Hematopoietic multipotent progenitor cell treated with erythropoietin and hydrocortisone succinate and interleukin-3 and kit ligand, for 8 days (in vitro differentiated cells): ENCODE measurements at regions not wholly inside any gene's neighbourhood (a gene's known extent, or its start where the extent isn't known, plus 50 kb on each side); places are given as distances from the start of the nearest gene placed in this dataset.
"Not testable (repeated sequence)": the region's sequence is repeated elsewhere in the genome, so short reads cannot be mapped to it uniquely, and the experiment has no call there.

Source experiments
- DNase-seq: peaks from one replicate; pipeline ENCODE4 v3.0.0-alpha.2; 2015

DNA sequence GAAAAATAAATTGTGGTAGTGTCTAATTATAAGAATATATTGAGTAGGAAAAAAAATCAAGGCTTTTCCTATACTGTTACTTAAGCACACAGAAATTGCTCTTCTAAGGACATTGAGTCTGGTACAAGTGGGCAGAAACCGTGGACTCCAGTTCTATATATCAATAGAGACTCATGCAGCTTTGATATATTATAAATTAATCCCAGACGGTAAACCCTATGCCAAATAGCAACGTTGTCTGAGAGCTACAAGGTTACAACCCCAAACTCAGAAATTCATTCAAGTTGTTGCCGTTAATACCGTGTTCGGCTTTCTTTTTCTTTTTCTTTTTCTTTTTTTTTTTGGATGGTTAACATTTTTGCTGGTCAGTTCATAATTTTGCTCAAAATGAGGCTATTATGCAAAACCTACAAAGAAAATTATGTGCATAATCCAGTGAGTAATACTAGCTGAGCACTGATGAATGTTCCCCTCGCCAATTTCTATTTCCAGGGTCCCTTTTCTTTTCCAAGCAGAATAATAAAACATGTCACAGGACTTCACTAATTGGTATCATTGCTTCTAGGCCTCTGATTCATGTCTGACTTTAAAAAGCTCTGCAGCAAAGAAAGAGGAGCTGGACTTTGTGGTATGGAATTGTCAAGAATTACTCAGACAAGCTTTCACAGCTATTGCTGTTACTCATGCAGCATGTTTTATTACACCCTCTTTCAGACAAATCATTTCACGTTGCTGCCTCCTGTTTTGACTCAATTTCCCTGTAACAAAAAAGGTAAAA is 737.7 kb downstream of the NLGN4X start:
- DNase-seq: no peak

DNA sequence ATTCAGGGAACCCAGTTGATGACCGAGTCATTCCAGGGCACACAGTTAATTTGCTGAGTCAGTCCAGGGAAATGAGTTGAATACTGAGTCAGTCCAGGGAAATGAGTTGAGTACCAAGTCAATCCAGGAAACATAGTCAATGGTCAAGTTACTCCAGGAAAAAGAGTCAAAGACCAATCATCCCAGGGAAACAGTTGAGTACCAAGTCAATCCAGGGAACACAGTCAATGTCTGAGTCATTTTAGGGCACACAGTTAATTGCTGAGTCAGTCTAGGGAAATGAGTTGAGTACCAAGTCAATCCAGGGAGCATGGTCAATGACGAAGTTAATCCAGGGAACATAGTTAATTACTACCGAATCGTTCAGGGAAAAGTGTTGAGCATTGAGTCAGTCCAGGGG is 754.4 kb downstream of the NLGN4X start:
- DNase-seq: no peak

DNA sequence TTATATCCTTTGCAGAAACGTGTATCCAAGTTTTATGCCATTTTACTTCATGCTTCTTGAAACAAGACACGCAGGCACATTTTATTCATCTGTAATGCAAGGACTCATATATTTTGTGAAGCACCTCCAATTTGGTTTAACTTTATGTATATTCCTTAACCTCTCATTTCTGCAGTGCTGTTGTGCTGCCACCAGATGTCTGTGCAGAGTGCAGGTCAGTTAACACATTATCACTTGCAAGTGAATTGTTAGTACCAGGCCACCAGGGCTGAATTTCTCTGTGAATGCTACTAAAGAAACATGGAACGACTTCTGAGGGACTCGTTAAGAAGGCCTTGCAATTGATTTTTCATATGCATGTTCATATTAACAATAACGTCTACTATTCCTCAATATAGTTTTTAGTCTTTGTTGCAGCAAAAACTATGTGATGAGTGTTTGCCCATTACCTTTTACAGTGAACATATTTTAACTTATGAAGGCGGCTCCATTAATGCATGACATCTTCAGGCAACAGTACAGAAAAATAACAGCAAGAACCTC is 770.3 kb downstream of the NLGN4X start:
- no peak for DNase-seq

DNA sequence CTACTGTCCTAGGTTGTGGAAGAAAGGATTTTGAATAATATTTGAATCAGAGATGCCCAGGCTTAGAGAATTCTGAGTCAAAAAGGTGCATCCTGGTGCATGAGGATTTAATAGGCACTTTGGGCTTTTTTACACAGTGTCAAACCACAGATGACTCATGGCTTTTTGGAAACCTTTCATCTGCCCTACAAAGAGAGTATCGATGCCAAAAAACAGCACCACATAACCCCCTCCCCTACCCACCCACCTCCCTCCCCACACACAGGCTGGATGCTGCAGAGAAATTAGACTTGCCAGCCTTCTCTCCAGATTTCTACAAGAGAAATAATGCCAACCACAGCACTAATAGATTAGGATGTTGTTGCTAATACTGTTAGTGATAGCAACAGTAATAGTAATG is 779.3 kb downstream of the NLGN4X start:
- no peak for DNase-seq

DNA sequence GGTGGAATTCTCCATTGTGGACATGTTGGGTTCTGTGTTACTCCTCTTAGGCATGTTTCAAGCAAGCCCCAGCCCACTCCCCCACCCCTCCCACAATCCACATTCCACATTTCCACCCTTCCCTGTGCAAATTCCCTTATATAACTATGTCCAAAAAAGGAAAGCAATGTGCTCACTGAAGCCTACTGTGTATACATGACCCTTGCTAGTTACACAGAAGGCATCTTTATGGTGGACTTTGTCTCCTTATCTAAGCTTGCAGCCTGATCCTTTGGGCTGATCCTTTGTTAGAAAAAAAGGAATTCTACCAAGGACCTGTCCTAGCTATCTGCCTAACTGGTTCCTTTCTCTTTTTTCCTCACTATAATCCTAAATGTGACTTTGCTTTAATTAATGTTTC is 796.8 kb downstream of the NLGN4X start:
- no peak for DNase-seq

DNA sequence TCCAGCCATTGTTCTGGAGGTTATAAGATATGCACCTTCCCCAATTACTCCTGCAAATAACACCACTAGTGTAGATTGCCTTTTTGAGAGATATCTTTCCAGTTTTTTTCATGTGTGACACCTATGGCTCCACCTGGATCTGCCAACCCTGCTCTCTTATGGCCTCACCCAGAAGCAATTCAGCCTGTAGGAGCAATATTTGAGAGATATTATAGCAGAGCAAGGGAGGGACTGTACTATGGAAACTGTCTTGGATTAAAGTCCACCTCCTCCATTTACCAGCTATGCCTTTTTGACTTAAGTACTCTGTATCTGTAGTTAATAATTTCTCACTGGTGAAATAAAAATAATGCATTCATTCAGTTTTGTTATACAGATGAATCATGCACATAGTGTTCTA is 803.5 kb downstream of the NLGN4X start:
- DNase-seq: no peak

DNA sequence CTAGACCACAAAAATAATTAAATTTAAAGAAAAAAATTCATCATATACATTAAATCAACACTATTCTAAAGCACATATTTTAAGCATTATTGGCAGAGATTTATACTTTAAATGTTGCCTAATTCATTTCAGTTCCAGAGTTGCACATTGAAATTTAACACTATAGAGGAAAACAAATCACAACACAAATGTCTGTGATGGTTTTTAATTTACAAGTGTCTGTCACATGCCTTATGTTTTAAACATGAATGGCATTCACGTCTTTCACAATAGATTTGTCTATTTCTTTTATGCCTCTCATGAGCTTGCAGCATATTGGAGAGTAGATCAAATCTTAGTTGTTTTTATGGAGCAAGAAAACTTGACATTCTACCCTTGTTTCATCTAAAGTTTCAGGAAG is 811.3 kb downstream of the NLGN4X start:
- no peak for DNase-seq

DNA sequence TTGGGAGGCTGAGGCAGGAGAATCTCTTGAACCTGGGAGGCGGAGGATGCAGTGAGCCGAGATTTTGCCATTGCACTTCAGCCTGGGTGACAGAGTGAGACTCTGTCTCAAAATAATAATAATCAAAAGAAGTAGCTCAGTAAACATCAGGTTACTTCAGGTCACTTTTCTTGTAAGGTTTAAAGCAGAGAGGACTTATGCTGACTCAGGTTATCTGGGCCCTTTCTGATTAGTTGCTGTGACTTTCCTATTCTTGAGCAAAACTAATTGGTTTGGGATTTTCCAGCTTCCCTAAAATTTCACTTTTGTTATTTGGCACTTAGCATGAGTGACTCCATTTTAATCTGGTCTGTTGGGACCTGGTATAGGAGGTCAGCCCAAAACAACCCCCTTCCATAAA is 812.9 kb downstream of the NLGN4X start:
- no peak for DNase-seq

DNA sequence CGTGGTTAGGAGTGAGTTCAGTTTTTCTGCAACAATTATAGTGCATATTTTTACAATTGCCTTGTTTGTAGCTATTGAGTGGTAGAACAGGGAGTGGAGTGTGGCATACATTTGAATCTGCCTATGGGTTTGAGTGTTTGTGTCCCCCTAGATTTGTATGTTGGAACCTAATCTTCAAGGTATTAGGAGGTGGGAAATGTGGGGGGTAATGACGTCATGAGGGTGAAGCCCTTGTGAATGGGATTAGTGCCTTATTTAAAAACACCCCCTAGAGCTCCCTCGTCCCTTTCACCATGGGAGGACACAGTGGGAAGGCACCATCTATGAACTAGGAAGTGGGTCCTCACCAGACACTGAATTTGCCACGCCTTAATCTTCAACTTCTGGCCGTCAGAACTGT is 819.6 kb downstream of the NLGN4X start:
- DNase-seq: no peak

DNA sequence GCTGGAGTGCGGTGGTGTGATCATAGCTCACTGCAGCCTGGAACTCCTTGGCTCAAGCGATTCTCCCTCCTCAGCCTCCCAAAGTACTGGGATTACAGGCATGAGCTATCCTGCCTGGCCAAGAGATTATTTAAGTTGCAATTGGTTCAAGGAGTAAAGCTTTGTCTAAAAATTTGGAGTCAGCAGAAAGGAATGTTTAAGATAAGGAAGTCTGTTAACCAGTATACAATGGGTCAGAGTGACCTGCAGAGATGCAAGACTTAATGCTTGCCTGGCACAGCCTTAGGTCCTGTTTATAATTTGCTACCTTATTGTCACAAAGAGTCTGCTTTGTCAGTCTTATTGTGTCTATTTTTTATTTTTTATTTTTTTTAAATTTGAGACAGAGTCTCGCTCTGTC is 826.2 kb downstream of the NLGN4X start:
- no peak for DNase-seq

DNA sequence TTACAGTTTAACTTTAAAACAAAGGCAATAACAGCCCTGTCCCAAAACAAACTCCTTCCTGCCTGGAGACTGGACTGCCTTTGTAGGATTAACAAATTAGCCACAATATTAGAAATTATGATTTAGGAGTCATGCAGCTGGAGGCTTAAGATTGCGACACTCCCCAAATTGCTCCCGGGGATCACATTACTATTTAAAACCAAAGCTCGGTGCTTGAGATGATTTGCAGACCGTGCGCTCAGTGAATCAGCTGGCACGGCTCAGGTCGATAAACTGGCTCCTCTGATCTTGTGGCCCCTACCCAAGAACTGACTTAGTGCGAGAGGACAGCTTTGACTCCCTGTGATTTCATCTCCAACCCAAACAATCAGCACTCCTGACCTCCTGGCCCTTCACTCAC is 829.3 kb downstream of the NLGN4X start:
- DNase-seq: no peak

DNA sequence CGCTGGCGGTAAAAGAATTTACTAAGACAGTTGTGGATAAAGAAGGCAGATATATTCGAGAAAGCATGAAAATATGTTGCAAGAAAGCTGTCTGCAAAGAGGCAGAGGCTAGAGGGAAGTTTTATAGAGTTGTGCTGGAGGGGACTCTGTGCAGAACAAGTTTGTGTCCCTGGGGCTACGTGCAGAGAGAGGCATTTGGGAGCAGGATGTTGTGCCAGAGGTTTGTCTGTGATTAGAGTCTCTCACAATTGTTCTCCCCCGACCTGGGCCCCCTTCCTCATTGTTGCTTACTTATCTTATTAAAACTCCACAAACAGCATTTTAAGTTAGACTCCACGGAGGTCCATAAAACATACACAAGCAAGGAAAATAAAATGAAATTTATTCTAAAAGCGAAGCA is 831.3 kb downstream of the NLGN4X start:
- no peak for DNase-seq

DNA sequence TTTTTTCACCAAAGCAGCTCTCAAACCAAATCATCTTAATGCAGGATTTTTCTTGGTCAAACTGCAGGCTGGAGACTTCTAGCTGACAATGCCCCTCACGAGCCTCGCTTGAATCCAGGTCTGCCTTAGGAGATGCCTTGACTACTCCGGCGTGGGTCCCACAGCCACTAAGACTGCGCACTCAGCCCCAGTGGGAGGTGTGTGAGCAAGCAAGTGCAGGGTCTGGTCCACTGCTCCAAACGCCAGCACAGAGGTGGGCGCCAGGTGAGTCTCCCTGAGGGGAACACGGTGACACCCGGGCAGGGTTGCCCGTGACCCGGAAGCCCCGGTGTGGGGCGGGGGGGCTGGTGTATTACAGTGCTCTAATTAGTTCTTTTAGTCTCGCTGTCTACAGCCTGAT is 838.3 kb downstream of the NLGN4X start:
- no peak for DNase-seq

DNA sequence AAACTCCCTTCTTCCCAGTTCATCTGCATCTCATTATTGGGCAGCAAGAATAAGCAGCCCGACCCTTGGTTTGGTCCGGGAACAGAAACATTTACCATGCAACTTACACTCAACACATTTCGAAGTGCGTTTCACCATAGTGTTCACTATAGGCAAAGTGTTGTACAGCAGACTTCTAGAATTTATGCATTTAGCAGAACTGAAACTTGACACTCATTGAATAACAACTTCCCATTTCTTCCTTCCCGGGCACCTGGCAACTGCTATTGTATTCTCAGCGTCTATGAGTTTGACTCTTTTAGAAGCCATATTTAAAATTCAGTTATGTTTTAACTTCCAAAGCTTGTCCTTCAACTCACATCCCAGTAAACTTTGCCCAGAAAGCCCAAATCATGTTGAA is 840.6 kb downstream of the NLGN4X start:
- no peak for DNase-seq

DNA sequence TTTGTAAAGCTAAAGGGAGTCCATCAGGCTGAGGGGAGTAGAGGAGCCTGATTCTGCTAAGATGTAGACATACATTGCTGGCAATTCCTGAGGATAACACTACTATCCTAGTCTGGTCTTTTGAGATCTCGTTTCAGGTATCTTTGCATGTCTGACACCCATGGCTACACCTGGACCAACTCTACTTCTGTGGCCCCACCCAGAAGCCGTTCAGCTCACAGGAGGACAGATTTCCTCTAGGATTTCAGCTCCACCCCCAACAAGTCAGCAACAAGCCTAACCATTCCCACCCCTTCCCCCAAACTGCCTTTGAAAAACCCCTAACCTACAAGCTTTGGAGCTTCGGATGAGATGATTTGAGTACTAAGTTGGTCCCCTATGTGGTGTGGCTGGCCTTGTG is 848.2 kb downstream of the NLGN4X start:
- DNase-seq: no peak

DNA sequence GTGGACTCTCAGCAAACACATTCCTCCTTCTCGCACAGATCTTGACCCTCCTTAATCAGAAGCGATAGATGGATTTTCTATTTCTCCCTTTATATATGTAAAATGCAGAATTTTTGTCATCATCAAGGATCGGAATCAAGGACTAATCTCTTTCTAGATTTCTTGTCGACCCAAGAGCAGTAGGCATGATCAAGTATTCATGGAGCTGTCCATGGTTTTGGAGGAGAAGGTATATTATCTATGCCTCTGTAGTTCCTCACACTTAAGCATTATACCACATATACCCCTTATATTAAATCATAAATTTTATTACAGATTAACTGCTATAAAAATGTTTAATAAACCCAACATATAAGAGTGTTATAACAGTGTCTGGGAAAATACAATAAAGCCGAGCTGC is 886.8 kb downstream of the NLGN4X start:
- no peak for DNase-seq

DNA sequence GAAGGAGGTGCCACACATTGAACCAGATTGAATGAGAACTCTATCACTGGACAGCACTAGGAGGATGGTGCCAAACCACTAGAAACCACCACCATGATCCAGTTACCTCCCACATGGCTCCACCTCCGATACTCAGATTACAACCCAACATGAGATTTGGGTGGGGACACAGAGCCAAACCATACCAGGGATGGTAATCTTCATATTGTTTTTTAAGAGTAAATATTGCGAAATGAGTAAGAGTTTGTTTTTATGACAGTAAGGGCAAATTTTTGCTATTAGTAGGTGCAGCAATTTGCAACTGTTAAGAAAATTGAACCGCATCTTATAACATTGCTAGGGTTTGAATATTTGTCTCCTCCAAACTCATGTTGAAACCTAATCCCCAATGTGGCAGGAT is 891.5 kb downstream of the NLGN4X start:
- DNase-seq: no peak

DNA sequence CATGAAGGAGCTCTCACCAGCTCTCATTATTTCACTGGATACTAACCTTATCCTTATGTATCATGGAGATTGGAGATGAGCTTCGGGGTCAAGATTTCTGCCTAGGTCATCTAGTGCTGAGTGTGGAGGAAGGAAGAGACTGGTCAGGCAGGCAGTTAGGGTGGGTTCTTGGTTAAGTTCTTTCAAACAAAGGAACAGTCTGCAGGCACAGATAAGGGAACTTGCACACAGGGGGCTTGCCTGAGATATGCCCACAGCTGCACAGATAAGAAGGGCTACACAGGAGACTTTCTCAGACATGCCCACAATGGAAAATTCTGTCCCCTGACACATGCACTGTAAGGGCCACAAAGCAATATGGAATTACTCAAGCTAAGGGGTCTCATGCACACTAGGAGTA is 904.1 kb downstream of the NLGN4X start:
- peak; percentile 71 for DNase-seq

DNA sequence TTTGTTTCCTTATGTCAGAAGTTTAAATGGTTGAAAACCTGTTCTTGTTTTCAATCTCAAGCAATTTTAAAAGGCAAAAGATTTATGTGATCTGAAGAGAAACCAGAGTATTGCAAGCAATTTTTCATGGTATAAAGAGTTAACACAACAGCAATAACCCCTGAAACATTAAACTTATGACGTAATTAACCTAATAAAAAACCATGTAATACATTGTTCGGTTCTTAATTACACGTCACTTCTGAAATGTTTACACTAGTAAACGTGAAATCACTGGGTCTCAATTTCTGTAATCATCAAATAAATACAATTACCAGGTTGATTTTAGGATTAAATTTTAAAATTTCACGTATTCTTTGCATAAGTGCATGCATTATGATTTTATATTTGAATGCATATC is 914.5 kb downstream of the NLGN4X start:
- no peak for DNase-seq

DNA sequence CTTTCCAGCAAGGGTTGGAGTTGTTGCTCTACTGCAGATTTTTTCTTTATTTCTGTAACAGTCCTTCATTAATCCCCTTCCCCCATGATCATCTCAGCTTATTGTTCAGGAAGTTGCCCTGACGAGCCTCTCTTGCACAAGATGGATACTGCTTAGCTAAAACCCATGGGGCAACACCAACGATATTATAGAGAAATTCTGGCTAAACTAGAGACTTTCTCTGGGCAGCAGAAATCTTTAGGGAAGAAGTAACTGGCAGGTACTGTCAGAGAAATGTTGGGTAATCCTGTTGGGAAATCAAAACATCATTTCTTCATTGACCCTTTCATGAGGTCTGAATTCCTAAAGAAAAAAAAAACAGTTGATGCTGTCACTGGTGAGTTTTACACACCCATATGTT is 921.3 kb downstream of the NLGN4X start:
- DNase-seq: no peak

DNA sequence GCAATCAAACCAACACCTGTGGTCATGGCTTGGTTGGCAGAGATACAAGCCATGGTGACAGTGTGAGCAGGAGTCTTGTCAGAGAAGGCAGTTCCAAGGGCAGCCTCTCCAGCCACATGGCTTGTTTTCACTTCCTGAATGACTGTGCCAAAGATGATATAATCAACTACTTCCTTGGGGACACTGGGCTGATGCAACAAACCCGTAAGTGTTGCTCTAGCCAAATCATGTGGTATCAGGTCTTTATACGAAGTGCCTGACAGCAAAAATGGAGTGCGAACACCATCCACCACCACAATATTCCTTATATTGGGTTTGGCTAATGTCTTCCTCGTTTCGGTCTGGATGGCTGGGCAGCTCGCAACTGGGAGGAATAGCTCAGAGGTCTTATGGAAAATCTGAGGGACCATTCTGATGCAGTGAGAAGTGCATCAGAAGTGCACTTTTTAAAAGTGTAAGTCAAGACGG is 922.0 kb downstream of the NLGN4X start:
- DNase-seq: no peak

DNA sequence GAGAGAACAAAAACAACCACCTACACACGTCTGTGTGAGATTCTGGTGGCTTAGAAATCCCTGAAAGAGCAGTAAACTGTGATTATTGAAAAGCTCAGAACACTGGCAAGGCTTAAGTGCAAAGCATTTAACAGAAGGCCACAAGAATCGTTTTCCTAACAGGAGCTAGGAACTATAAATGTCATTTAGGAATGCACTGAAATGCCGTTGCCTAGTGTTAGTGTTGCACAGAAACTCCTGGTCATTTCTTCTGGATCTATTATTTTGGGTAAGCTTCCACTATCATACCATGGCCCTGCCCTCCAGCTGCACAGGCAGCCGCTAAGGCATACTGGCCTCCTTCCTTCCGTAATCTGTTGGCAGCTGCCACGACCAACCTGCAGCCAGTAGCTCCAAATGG is 923.2 kb downstream of the NLGN4X start:
- no peak for DNase-seq

DNA sequence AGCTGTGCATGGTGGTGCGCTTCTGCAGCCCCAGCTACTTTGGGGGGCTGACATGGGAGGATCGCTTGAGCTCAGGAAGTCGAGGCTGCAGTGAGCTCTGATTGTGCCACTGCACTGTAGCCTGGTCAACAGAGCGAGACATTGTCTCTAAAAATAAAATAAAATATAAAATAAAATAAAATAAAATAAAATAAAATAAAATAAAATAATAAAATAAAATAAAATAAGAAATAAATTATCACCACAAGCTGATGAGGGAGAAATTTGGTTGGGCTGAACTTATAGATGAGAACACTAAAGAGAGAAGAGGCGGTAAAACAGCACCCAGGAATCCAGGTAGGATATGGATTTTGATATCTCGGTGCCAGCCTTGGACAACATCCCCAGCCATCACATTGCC is 933.7 kb downstream of the NLGN4X start:
- DNase-seq: no peak

DNA sequence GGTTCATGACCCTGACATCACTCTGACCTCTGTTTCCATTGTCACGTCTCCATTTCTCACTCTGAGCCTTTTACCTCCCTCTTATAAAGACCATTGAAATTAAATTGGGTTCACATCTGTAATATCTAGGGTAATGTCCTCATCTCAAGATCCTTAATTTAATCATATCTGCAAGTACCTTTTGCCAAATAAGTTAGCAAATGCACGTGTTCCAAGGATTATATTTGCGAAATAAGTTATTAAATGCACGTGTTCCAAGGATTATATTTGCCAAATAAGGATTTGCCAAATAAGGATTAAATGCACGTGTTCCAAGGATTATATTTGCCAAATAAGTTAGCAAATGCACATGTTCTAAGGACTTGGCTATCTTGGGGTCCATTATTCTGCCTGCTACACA is 938.0 kb downstream of the NLGN4X start:
- DNase-seq: no peak

DNA sequence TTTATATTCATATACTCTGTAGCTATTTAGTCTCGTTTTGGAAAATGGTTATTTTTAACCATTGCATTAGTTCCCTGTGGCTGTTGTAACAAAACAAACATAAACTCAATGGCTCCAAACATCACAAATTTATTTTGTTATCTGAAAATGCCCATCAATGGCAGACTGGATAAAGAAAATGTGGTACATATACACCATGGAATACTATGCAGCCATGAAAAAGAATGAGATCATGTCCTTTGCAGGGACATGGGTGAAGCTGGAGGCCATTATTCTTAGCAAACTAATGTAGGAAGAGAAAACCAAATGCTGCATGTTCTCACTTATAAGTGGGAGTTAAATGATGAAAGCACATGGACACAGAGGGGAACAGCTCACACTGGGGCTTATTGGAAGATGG is 938.7 kb downstream of the NLGN4X start:
- DNase-seq: not testable (repeated sequence)
